ENCODE measurements at regions not wholly inside any gene's neighbourhood (a gene's known extent, or its start where the extent isn't known, plus 50 kb on each side); places are given as distances from the start of the nearest gene placed in this dataset.

DNA sequence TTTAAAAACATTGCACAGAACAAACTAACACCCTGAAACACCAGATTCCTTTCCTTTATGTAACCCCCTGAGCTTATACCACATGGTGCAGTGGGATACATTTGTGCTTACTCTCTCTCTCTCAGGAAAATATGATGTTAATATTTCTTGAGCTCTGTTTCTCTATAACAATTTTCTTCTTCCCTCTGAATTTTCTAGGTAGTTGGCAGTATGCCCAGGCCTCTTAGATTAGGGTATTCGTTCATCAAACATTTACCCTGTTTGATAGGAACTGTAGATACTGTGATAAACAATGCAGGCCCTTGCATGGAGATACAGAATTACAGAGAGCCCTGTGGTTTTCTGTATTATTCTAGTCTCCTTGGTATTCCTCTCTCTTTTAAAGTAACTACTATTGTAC, 567.8 kb downstream of the IPMK start:
- TF ChIP-seq CTCF (conservative IDR thresholded peaks at IDR 0.05; ENCODE audit: low read depth, low read length): no peak
- no peak overlapping the region for H3K4me3 ChIP-seq (ENCODE audit: low read depth, low read length)
- DNase-seq (ENCODE audit: low read depth): no peak

- no peak overlapping the region for H3K4me3 ChIP-seq (ENCODE audit: low read depth, low read length)
- TF ChIP-seq CTCF (conservative IDR thresholded peaks at IDR 0.05; ENCODE audit: low read depth, low read length): no peak
- peak; percentile 94 for DNase-seq (ENCODE audit: low read depth)
These were observed 571.1 kb downstream of the IPMK start for GRCh38 chr10:57696641-57697040.

- H3K4me3 ChIP-seq (ENCODE audit: low read depth, low read length): no peak overlapping the region
- DNase-seq (ENCODE audit: low read depth): no peak
- TF ChIP-seq CTCF (conservative IDR thresholded peaks at IDR 0.05; ENCODE audit: low read depth, low read length): no peak
These were observed 572.6 kb downstream of the IPMK start for GRCh38 chr10:57694956-57695608.

DNA sequence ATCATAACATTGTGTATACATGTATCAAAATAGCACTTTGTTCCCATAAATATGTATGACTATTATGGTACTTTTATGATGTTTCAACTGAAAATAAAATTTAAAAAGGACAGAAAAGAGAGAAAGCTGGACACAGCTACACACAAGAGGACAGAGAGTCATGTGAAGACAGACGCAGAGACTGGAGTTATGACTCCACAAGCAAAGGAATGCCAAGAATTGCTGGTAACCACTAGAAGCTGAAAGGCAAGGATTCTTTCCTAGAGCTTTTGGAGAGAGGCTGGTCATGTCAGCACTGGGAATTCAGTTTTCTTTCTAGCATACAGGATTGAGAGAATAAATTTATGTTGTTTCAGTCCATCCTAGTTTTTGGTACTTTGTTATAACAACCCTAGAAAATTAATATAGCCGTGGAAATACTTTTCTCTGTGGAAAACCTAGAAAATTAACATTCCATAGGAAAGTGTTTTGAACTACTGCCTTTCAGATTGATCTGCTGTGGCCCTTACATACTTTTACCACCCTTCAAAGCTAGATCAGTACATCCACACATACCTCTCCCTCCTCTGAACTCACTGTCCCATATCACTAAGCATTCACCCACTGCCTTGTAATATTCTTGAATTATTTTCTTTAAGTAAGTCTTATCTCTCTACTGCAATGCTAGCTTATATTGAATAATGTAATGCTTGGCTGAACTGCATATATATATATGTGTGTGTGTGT, 575.3 kb downstream of the IPMK start:
- no peak overlapping the region for H3K4me3 ChIP-seq (ENCODE audit: low read depth, low read length)
- peak; percentile 92 for DNase-seq (ENCODE audit: low read depth)
- TF ChIP-seq CTCF (conservative IDR thresholded peaks at IDR 0.05; ENCODE audit: low read depth, low read length): no peak

GRCh38 chr10:57689596-57690297, 577.9 kb downstream of the IPMK start:
- TF ChIP-seq CTCF (conservative IDR thresholded peaks at IDR 0.05; ENCODE audit: low read depth, low read length): no peak
- H3K4me3 ChIP-seq (ENCODE audit: low read depth, low read length): no peak overlapping the region
- DNase-seq (ENCODE audit: low read depth): no peak

- TF ChIP-seq CTCF (conservative IDR thresholded peaks at IDR 0.05; ENCODE audit: low read depth, low read length): no peak
- DNase-seq (ENCODE audit: low read depth): no peak
- H3K4me3 ChIP-seq (ENCODE audit: low read depth, low read length): no peak overlapping the region
These were observed 587.8 kb downstream of the IPMK start for GRCh38 chr10:57679916-57680315.

Data from epithelial cell of proximal tubule (primary cell).